OCI-LY3 (cell line): ENCODE measurements at regions not wholly inside any gene's neighbourhood (a gene's known extent, or its start where the extent isn't known, plus 50 kb on each side); places are given as distances from the start of the nearest gene placed in this dataset.
"Not testable (repeated sequence)": the region's sequence is repeated elsewhere in the genome, so short reads cannot be mapped to it uniquely, and the experiment has no call there.

Experiments
- CTCF ChIP-seq: fragments of 200-600, 300-600 bp; sonication (generic); IDR thresholded peaks from 2 replicates; pipeline ENCODE4 v1.5.1; 2014; ENCODE audit warnings: antibody characterized with exemption, low read length, low read depth
- EZH2phosphoT487 ChIP-seq: fragments of 200-600 bp; shearing (Covaris generic); IDR thresholded peaks from 2 replicates; pipeline ENCODE4 v1.6.1; 2018; ENCODE audit warnings: antibody characterized with exemption, mixed run types, low read depth

DNA sequence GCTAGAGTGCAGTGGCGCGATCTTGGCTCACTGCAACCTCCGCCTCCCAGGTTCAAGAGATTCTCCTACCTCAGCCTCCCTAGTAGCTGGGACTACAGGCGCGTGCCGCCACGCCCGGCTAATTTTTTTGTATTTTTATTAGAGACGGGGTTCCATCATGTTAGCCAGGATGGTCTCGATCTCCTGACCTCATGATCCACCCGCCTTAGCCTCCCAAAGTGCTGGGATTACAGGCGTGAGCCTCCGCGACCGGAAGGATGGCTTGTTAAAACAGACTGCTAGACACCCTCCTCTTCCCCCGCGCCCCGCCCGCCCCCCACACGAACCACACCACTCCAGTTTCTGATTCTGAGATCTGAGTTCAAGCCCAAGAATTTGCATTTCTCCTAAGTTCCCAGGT lies 71.2 kb upstream of the ZNF184 start:
- not testable (repeated sequence) for TF ChIP-seq CTCF, EZH2phosphoT487
